Activated T-helper 1 cell treated with anti-CD3 and anti-CD28 coated beads, Interleukin-12 subunit alpha, Interleukin-12 subunit beta, Interleukin-2, Interleukin-4 antibody, amounts not matched to agents 30 ng/mL and 10 ng/mL and 1 ng/mL, durations not matched to agents 14 hours and 24 hours and 36 hours (primary cell): ENCODE measurements at regions not wholly inside any gene's neighbourhood (a gene's known extent, or its start where the extent isn't known, plus 50 kb on each side); places are given as distances from the start of the nearest gene placed in this dataset.

ENCODE experiments used
- DNase-seq: peaks from one replicate; pipeline ENCODE4 v3.0.0; 2021; ENCODE audit warnings: low spot score
- H3K27ac Mint-ChIP-seq: one replicate; pipeline ENCODE4 v1.8.0; 2021; ENCODE audit warnings: mild to moderate bottlenecking, mixed read lengths
- H3K27me3 Mint-ChIP-seq: one replicate; pipeline ENCODE4 v1.8.0; 2022; ENCODE audit warnings: mild to moderate bottlenecking, moderate library complexity, mixed read lengths; ENCODE audit not compliant: insufficient read depth
- H3K36me3 Mint-ChIP-seq: one replicate; pipeline ENCODE4 v1.8.0; 2021; ENCODE audit warnings: low read depth, mixed read lengths
- H3K4me1 Mint-ChIP-seq: one replicate; pipeline ENCODE4 v1.8.0; 2021; ENCODE audit warnings: low read depth, mixed read lengths
- H3K4me3 Mint-ChIP-seq: one replicate; pipeline ENCODE4 v1.8.0; 2021; ENCODE audit warnings: mild to moderate bottlenecking, moderate library complexity, mixed read lengths
- H3K9me3 Mint-ChIP-seq: one replicate; pipeline ENCODE4 v1.8.0; 2021; ENCODE audit warnings: mixed read lengths
- intact Hi-C: fragments of 100-400 bp; cut with micrococcal nuclease; formaldehyde crosslinking; loops from one replicate; pipeline ENCODE4 v1.15.1; 2024

- Mint-ChIP-seq H3K9me3 (no peaks in the 10 kb centered on the region), H3K4me3 (no peak overlapping the region), H3K27me3 (no peaks in the 10 kb centered on the region), H3K36me3 (no peaks in the 10 kb centered on the region), H3K4me1 (no peaks in the 10 kb centered on the region), H3K27ac (no peak overlapping the region)
- DNase-seq = no peak
- intact Hi-C loops = no loop called here
Measured at GRCh38 chr13:34620074-34620850, 321.8 kb upstream of the NBEA start.

GRCh38 chr13:34620862-34621261 lies 321.2 kb upstream of the NBEA start:
- intact Hi-C loops = no loop called here
- Mint-ChIP-seq H3K9me3 (no peaks in the 10 kb centered on the region), H3K27ac (no peak overlapping the region), H3K27me3 (no peaks in the 10 kb centered on the region), H3K36me3 (no peaks in the 10 kb centered on the region), H3K4me3 (no peak overlapping the region), H3K4me1 (no peaks in the 10 kb centered on the region)
- DNase-seq = no peak

GRCh38 chr13:34623331-34623730 lies 318.7 kb upstream of the NBEA start:
- no peaks in the 10 kb centered on the region for H3K27me3 Mint-ChIP-seq
- H3K4me3 Mint-ChIP-seq = no peak overlapping the region
- no peaks in the 10 kb centered on the region for H3K36me3 Mint-ChIP-seq
- no peak for DNase-seq
- intact Hi-C loops = no loop called here
- H3K27ac Mint-ChIP-seq = no peak overlapping the region
- H3K9me3 Mint-ChIP-seq = no peaks in the 10 kb centered on the region
- H3K4me1 Mint-ChIP-seq = no peaks in the 10 kb centered on the region

GRCh38 chr13:34627509-34628208 lies 314.4 kb upstream of the NBEA start:
- Mint-ChIP-seq H3K4me1 (no peaks in the 10 kb centered on the region), H3K9me3 (peaks cover 3% of the 10 kb centered on the region), H3K4me3 (no peak overlapping the region), H3K27me3 (no peaks in the 10 kb centered on the region), H3K36me3 (no peaks in the 10 kb centered on the region), H3K27ac (no peak overlapping the region)
- DNase-seq = no peak
- intact Hi-C loops = no loop called here

DNA sequence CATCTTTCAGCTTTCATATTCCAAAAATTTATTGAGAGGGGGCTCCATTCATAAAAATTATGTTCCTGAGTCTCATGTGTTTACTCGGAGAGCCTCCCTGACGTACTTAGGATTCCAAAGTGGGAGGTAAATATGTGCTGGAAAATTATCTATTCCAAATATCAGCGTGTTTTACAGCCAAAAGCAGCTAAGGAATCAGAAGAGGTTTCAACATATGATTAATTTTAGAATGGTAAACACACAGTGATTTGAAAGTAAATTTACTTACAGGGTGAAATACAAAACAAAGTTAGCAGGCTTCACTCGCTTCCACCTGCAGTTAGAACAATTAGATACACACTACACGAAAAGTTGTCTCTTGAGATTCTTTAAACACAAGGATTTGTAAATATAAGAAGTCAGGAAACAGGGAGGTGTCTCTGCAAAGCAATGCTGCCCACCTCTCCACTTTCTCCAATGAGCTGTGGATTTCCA lies 313.8 kb upstream of the NBEA start:
- Mint-ChIP-seq H3K4me1 (no peaks in the 10 kb centered on the region), H3K9me3 (peaks cover 3% of the 10 kb centered on the region), H3K36me3 (no peaks in the 10 kb centered on the region), H3K27ac (no peak overlapping the region), H3K4me3 (no peak overlapping the region), H3K27me3 (no peaks in the 10 kb centered on the region)
- intact Hi-C loops = no loop called here
- no peak for DNase-seq

GRCh38 chr13:34634448-34634847 lies 307.6 kb upstream of the NBEA start:
- DNase-seq = no peak
- Mint-ChIP-seq H3K4me1 (no peaks in the 10 kb centered on the region), H3K9me3 (peaks cover 7% of the 10 kb centered on the region), H3K27ac (no peak overlapping the region), H3K4me3 (no peak overlapping the region), H3K27me3 (no peaks in the 10 kb centered on the region), H3K36me3 (no peaks in the 10 kb centered on the region)
- intact Hi-C loops = no loop called here

- intact Hi-C loops = no loop called here
- H3K4me3 Mint-ChIP-seq = no peak overlapping the region
- no peaks in the 10 kb centered on the region for H3K27me3 Mint-ChIP-seq
- H3K4me1 Mint-ChIP-seq = no peaks in the 10 kb centered on the region
- H3K27ac Mint-ChIP-seq = no peak overlapping the region
- peaks cover 7% of the 10 kb centered on the region for H3K9me3 Mint-ChIP-seq
- H3K36me3 Mint-ChIP-seq = no peaks in the 10 kb centered on the region
- DNase-seq = no peak
Measured at GRCh38 chr13:34637138-34637537, 304.9 kb upstream of the NBEA start.

DNA sequence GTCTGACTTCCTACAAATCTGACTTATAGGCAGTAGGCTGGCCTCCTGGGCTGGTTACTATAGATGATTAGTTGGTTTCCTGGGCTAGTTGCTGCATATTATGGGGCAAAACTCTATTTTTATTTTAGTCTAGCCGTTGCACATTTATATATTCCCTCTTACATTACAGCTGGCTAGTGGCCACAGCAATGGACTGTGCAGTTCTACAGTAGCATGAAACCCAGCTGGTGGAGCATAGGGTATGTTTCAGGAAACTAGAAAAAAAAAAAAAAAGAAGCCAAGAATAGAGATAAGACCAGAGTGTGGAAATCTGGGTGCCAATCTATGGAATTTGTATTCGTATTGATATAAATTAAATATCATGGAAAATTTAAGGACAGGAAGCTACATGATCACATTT lies 304.4 kb upstream of the NBEA start:
- Mint-ChIP-seq H3K4me1 (no peaks in the 10 kb centered on the region), H3K4me3 (no peak overlapping the region), H3K27me3 (no peaks in the 10 kb centered on the region), H3K27ac (no peak overlapping the region), H3K36me3 (no peaks in the 10 kb centered on the region), H3K9me3 (peaks cover 4% of the 10 kb centered on the region)
- DNase-seq = no peak
- intact Hi-C loops = no loop called here

DNA sequence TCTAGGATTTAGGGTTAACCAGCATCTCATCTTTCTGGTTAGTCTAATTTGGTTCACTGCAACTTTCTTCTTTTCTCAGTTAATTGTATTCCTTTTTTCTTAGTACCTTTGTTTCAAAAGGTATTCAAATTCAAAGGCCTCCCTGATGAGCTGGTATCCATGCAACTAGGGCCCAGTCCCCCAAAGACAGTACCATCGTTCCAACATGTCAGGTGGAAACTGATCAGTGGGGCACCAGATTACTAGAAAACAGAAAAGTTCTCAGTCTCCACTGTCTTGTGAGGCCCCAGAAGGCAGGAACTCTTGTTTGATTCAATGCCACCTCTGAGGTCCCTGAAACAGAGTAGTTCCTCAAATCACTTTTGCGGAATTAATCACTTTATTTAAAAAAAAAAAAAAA lies 303.2 kb upstream of the NBEA start:
- H3K36me3 Mint-ChIP-seq = no peaks in the 10 kb centered on the region
- H3K4me3 Mint-ChIP-seq = no peak overlapping the region
- no peaks in the 10 kb centered on the region for H3K27me3 Mint-ChIP-seq
- peaks cover 5% of the 10 kb centered on the region for H3K9me3 Mint-ChIP-seq
- H3K4me1 Mint-ChIP-seq = no peaks in the 10 kb centered on the region
- no peak for DNase-seq
- intact Hi-C loops = no loop called here
- H3K27ac Mint-ChIP-seq = no peak overlapping the region

DNA sequence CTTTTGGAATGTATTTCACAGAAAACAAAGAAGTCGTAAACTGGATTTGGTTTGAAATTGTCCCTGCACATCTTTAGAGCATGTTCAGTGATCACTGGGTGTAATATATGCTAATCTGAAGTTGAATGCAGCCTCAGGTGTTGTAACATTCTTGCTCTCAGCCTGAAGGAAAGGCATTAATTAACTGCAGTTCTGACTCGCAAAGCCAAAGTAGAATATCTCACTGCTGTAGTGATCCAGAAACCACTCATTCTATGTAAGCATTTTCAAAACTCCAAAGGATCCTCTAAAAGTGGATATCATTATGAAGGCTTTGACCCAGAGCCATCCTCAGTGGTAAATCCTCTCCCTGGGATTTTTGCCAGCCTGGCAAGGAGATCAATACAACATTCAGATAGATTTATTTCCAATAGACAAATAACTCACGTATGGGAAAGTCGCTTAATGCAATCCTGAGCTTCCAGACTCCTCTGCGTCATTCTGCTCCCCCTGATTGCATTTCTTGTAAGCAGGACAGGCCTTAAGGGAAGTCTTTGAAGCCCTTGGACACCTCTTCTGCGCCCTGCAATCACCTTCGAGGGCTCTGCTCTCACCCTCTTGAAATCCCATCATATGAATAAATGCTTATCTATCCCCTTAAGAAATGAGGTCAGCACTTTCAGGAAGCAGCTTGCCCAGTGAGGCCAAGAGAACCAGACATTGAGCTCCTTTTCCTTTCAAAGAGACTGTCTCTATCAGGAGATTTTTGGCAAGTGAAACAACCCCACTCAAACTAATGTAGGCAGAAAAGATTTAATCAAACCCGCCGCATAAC lies 301.7 kb upstream of the NBEA start:
- DNase-seq = no peak
- Mint-ChIP-seq H3K4me1 (no peaks in the 10 kb centered on the region), H3K36me3 (no peaks in the 10 kb centered on the region), H3K4me3 (no peak overlapping the region), H3K9me3 (peaks cover 11% of the 10 kb centered on the region), H3K27ac (no peak overlapping the region), H3K27me3 (no peaks in the 10 kb centered on the region)
- intact Hi-C loops = no loop called here

- H3K9me3 Mint-ChIP-seq = peaks cover 11% of the 10 kb centered on the region
- no peak overlapping the region for H3K27ac Mint-ChIP-seq
- intact Hi-C loops = no loop called here
- H3K4me3 Mint-ChIP-seq = no peak overlapping the region
- no peaks in the 10 kb centered on the region for H3K27me3 Mint-ChIP-seq
- DNase-seq = no peak
- H3K36me3 Mint-ChIP-seq = no peaks in the 10 kb centered on the region
- H3K4me1 Mint-ChIP-seq = no peaks in the 10 kb centered on the region
Measured at GRCh38 chr13:34640993-34641330, 301.1 kb upstream of the NBEA start.

DNA sequence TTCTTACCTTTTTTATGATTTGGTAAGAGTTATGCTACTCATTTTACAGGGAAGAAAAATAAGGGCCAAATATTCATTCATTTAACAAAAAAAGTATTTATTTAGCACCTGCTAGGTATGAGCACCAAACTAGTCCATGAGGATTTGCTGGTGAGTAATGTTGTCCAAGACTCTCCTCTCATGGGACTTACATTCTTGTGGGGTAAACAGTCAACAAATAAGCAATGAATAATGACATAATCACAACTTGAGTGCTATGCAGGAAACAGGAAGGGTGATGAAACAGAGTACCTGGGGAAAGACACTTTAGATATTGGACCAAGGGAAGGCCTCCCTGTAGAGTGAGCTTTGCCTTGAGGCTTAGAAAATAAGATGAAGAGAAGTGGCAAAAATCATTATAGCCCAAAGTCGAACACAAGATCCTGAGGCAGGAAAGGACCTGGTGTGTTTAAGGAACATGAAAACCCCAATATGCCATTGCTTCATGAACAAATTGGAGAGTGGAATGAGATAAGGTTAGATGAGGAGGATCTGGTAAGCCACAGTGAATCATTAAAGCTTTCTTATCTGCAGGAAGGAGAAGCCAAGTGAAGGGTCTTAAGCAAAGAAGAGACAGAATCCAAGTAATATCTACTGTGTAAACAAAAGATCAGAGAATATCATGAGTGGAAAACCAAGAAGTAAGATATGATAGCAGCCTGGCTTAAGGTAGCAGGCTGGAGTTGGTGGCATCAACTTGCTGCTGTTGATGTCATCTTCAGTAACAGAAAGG lies 294.5 kb upstream of the NBEA start:
- Mint-ChIP-seq H3K4me1 (no peaks in the 10 kb centered on the region), H3K27ac (no peak overlapping the region), H3K27me3 (no peaks in the 10 kb centered on the region), H3K36me3 (no peaks in the 10 kb centered on the region), H3K4me3 (no peak overlapping the region), H3K9me3 (peaks cover 16% of the 10 kb centered on the region)
- DNase-seq = no peak
- intact Hi-C loops = no loop called here
